GF-D8 (cell line): ENCODE measurements at regions not wholly inside any gene's neighbourhood (a gene's known extent, or its start where the extent isn't known, plus 50 kb on each side); places are given as distances from the start of the nearest gene placed in this dataset.
"Not testable (repeated sequence)": the region's sequence is repeated elsewhere in the genome, so short reads cannot be mapped to it uniquely, and the experiment has no call there.

Source experiments
- DNase-seq: peaks from one replicate; lab custom pipeline; 2025; lab: John Stamatoyannopoulos, UW

DNA sequence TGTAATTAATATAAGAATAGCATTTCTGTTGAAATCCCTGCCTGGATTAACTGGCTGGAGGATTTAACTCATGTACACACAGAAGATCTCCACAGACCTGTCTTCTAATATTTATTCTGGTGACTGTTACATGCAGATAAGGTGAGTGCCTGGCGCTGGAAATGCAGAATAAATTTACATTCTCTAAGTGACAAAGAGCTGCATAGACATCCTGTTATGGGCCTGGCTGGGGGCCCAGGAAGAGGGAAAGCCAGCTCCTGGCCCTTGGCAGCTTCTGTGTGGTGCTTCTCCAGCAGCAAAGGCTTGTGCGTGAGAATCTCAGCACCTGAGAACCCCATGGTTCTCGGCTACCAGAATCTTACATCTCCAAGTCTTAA, 446.6 kb downstream of the PTPRU start:
- DNase-seq = no peak

DNA sequence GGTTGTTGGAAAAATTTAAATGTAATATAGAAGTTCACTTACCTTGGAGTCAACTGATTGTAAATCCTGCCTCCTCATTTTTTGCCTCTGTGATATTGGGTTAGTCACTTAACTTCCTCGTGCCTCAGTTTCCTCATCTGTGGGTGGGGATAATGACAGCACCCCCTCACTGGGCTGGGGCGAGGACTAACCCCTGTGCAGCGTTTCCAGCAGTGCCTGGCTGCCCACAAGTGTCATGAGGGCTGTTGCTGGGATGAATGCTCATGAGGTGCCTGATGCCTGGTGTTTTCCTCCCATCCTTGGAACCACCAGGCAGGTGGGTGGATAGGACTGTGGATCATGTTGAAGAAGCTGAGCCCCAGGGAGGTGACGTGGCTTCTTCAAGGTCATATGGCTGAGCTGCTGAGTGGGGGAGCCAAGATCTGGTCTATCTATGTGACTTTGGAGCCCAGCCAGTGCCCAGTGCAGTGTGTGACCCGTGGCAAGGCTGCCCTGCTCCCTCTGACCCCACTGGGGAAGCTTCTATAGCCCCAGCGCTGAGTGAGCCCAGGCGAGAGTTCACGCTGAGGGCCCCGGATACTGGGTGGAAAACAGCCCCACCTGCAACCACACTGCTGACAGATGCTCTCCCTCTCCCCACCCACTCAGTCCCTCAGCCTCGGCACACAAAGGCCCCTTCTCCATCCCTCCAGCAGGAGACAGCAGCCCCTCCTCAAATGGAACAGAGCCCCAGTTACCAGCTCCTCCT, 446.0 kb downstream of the PTPRU start:
- no peak for DNase-seq

DNA sequence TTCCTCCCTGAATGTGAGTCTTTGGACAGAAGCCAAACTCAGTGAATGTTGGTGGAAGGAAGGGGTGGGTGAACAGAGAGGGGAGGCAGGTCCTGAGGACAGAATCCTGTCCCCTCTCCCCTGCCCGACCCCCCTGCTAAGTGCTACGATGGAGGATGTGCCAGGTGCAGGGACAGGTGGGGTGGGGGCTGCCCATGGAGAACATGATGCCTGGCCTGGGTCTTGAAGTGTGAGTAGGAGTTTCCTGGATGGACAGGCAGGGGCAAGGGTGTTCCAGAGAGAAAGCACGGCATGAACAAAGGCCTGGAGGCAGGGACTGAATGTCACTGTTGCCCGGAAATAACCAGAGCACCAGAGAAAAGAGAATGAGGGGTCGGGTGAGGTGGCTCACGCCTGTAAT, 445.1 kb downstream of the PTPRU start:
- not testable (repeated sequence) for DNase-seq

DNA sequence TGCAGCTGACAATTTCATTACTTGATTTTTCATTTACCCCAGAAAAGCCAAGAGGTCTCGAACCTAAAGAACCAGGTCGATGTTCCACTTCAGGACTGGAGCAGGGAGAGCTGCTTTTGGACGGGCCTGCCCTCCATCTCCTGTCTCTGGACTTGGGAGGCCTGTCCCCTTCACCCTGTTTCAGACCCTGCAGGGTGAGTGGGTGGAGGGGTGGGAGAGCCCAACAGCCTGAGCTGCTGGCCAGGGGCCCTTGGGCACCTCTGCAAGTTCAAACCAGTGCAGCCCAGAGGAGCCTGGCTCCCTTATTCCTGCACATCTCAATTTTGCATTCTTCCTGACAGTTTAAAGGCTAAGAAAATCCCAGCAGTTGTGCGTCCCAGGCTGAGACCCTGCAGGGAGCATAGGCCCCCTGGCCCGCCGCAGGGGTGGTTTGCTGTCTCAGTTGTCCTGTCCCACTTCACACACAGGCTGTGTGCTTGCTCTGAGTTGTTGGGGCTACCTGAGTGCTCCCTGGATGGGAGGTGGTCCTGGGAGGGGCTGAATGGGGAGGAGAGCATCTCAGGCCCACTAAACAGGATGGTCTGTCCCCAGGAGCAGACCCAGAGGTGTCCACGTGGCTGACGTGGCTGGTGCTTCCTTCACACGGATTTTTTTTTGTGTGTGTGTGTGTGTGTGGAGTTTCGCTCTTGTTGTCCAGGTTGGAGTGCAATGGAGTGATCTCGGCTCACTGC, 443.7 kb downstream of the PTPRU start:
- DNase-seq = no peak

DNA sequence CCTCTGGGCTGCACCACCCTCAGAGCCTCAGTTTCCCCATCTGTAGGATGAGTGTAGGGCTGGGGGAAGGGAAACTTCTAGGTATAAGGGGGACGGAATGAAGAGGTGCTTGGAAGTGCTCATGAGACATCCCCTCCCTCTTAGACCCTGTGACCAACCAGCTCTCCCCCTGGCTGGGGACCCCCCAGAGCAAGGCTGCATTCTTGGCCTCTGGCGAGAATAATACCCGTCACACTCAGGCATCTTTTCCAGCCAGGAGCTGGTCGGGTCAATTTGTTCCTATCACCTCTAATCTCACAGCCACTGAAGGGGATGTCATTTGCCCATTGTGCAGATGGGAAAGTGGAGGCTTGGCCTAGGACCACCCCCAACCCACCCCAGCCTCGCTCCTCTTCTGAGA, 443.0 kb downstream of the PTPRU start:
- DNase-seq = no peak

DNA sequence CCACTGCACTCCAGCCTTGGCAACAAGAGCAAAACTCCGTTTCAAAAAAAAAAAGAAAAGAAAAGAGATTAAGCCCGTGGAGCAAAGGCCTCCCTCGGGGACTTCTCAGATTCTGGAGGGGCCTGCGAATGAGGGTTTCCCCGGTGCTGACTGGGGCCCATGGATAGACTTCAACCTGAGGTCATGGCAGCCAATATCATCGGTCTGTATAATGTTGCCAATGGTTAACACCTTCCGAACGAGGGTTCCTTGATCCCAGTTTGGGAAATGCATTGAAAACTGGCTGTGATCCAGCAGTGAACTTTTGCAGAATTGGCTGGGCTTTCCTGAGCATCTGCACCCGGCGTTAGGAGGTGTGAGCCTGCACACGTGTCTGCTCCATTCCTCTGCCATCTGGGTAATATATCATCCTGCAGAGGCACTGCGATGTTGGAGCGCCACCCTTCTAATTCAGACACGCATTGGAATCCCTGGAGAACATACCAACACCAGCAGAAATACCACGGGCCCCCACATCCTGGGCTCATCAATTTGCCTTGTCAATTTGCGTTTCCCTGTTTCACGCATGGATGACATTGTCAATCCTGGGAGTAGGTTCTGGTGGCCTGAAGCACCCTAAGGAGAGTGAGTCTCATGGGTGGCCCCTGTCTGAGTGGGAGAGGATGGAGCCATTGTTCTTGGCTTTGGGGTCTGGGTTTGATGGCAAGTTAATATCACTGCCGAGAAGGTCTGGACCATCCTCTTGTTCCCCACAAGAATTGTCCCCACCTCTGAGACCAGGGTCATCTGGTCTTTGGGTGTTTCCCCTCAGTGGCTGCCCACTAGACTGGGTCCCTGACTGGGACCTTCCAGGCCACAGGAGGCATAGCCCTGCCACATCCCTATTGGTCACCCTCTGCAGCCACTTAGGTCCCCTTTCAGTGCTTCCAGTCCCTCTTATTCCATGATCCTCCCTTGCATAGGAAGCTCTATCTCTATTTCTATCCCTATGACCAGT, 441.0 kb downstream of the PTPRU start:
- DNase-seq = no peak

DNA sequence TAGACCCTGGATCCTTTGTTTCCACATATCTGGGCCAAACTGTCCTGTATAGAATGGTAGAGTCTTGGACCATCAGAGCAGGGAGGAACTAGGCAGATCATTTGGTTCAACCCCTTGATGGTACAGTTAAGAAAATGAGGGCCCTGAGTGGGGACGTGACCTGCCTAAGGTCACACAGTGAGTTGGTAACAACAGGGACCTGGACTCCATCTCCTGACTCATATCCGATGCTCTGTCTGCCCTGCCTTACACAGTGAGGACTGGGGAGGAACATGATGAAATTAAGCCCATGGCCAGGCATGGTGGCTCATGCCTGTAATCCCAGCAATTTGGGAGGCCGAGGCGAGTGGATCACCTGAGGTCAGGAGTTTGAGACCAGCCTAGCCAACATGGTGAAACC, 440.2 kb downstream of the PTPRU start:
- DNase-seq = no peak

DNA sequence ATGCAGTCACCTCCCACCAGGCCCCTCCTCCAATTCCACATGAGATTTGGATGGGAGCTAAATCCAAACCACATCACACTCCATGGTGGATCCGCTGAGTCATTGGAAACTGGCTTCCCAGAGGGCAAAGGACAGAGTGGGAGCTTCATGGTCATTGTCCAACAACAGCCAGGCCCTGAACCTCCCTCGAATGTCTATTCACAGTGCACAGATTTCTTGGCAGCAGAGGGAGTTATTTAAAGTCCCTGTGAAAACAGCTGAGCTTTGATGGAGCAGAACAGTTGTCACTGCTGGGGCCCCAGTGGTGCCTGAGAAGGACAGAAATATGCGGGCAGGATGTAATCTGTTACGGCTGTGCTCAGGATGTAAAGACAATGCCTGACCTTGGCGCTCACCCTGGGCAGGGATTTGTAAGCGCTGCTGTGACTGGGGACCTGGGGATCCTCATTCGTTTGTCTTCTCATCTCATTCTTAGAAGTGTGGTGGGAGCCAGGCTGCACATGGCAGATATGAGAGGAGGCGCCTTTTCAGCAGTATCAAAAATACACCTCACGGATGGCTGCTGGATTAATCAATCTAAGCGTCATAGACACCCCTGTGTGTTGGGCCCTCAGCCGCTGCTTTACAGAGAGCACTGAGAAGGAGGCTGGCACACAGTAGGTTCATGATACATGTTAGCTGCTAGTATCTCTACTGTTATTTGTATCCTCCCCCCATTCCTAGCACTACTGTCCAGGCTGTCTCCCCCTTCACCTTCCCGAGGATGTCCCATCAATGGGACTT, 439.4 kb downstream of the PTPRU start:
- DNase-seq = no peak

DNA sequence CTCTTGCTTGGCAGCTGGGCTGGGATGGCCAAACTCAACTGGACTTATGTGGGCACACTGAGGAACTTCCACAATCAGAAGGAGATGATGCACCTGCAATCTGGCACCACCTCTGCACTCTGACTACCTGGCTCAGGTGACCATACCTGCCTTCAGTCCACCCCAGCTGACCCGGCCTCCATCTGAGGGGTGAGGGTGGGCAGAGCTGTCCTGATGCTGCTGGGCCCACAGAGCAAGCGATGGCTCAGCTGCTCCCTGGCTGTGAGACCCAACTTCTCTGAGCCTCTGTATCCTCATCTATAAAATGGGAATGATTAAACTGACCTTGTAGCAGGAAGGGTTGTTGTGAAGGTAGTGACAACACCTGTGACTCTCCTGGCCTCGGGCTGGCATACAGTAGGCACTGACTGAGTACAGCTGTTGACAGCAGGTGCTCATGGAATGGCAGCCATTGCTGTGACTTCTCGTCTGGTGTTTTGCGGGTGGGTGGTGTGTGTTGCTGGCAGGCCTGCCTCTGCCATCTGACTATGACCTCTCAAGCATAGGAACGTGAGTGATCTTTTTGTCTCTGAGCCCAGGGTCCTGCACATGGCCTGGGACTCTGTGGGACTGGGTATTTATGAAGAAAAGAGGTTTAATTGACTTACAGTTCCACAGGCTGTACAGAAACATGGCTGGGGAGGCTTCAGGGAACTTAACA, 438.5 kb downstream of the PTPRU start:
- DNase-seq = no peak

DNA sequence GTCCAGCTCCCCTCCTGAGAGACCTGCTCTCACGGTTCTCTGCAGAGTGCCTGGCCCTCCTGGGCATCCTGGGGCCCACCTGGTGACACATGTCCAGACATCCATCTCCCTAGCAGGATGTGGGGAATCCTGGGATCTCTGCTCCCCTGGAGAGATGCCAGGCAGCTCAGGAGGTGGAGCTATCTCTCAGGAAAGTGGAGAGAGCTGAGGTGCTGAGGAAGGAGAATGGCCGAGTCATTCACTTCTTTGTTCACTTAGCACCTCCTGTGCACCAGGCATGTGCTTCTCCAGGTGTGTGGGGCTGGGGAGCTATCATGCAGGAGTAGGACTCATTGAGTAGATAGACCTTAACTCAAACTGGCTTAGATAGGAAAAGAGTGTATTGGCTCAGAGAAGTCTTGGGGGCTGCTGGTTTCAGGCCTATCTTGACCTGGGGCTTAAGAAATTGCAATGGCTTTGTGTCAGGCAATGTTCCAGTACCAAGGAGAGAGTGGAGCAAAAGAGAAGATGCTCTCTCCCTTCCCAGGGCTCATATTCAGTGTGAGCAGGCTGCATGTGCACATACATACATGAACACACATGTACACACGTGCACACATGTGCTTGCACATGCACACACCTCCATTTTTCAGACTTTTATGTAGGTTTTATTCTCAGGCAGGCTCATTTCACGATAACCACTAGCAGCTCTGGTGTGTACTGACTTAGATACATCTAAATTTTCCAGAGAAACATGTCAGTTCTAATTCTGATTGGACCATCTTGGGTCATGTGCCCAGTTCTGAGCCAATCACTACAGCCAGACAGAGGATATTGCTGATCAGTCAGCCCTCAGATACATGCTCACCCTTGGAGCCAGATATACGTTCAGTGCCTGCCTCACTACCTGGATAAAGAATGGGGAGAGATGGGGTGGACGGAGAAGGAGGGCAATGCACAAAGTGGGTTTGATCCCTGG, 437.6 kb downstream of the PTPRU start:
- DNase-seq = no peak

DNA sequence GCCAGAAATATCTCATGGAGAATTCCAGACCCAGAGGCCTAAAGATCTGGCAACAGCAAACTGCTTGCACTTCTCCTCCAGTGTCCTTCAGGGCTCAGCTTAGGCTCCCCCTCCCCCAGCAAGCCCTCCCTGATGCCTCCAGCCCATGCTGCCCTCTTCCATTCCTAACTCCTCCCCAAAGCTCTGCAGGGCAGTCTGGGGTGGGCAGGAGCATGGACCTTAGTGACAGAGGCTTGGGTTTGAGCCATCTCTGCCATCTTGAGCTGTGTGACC, 436.8 kb downstream of the PTPRU start:
- no peak for DNase-seq

DNA sequence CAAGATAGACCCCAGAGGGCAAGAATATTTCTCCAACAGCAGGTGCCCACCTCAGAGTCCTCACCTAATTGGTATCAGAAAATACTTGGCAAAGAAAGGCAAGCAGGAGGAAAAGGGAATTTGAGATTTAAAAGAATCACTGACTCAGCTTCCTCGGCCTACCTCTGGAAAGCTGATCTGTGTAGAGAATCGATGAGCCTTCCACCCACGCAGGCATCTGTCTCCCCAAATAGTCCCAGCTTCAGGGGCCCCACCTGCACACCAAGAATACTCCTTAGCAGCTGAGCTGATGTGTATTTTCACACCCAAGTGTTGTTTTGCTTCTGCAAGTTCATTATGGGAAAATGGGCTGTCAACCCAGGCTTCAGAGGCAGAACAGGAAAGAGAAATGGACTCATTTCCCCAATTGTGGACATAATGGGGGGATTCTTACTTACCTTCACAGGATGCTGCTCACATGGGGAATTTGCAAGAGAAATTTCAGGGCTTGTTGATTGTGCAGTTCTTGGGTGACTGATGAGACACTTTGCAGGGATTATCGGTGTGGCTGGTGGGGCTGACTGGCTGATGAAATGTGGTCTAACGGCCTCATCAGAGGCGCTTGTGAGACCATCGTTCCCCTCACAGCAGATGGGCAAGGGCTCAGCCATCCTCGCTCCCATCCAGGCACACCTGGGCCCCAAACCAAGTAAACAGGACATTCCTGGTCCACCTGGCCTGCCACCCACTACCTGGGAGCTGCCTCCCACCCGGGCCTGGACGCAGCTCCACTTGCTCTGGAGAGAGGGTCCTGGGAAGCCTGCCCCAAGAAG, 436.3 kb downstream of the PTPRU start:
- no peak for DNase-seq

DNA sequence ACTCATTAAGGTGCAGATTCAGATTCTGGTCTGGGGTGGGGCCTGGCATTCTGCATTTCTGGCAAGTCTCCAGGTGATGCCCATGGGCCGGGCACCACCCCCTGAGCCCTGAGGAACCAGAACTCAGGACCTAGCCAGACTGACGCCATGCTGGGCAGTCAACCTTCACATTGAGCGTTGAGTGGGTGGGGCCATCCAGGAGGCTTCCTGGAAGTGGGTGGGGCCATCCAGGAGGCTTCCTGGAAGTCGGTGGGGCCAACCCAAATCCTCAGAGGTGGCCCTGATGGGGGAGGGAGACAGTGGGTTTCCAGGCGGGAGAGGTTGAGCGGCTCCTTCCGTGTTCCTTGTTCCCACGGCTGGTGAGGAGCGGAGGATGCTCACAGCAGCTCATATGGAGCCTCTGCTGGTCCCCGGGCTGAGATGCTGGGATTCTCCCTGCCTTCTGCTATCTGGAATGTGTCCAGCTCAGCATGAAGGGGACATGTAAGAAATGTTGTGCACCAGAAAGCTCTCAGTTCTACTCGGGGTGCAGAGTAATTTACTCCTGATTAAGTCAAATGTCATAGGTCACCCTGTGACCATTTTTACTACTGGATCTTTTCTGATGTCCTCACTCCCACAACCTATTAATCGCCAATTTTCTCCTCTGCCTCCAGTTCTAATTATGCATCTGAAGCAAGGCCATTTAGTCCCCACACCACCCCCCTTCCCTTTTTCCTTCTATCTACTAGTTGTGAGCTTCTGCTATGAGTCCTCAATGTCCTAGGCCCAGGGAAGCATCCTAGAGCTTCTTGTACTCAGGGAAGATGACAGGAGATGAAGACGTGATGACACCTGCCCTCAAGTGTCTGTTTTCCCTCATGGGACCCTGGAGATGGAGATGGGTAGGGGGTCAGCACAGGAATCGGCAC, 435.4 kb downstream of the PTPRU start:
- DNase-seq = no peak

DNA sequence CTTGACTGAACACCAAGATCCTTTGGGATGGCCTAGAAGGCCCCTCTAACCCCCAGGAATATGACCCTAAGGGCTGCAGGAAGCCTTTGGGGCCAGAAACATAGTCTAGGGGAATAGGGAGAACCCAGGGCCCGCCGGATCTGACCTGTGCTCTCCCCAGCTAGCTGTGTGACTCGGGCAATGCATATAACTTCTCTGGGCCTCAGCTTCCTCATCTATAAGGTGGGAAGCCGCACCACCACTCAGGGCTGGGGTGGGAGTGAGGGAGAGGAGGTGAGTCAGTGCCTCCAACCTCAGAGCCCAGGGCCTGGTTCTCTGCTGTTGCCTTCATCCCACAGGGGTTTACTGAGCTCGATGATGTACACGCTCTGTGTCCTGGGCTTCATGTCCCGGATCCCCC, 434.4 kb downstream of the PTPRU start:
- no peak for DNase-seq

DNA sequence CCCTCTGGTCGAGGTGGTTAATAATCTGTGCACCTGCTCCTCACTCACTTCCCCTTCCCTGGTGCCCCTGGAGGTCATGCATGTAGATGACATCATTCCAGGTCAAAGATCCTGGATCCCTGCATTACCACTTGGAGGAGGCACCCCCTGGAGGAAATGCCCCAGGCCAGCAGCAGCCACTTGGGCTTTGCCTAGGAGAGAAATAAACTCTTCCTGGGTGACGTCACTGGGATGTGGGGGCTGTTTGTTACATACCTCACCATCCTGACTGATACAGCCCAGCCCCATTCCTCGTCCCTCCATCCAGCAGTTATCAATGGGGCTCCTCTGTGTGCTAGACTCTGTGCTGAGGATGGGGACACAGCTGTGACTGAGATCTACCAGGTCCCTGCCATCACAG, 433.6 kb downstream of the PTPRU start:
- no peak for DNase-seq

DNA sequence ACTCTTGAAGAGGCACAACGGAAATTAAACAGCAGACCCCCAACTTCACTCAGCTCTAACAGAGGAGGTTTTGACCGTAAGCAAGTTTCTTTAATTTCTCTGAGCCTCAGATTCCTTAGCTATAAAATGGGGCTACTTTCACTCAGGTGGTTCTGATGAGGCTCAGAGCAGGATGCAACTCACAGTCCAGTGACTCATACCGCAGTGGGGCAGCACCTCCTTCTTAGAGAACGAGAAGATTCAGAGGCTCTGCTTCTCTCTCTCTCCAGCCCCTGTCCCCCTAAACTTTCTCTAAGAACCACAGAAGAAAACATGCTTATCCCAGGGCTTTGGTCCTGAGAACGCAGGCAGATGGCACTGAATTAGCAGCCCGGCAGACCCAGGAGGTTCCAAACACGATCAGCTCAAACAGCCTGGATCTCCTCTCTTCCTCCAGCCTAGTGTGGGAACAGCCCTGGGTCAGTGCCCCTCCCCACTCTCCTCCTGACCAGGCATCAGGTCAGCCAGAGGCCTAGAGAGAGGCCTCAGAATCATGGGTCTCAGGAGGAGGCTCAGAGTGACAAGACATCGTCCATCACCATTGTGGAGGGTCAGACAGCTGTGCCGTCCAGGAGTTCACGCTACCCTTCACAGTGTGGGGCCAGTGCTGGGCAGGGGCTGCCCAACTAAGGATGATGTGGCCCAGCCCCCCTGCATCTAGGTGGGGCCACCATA, 433.0 kb downstream of the PTPRU start:
- DNase-seq = no peak

DNA sequence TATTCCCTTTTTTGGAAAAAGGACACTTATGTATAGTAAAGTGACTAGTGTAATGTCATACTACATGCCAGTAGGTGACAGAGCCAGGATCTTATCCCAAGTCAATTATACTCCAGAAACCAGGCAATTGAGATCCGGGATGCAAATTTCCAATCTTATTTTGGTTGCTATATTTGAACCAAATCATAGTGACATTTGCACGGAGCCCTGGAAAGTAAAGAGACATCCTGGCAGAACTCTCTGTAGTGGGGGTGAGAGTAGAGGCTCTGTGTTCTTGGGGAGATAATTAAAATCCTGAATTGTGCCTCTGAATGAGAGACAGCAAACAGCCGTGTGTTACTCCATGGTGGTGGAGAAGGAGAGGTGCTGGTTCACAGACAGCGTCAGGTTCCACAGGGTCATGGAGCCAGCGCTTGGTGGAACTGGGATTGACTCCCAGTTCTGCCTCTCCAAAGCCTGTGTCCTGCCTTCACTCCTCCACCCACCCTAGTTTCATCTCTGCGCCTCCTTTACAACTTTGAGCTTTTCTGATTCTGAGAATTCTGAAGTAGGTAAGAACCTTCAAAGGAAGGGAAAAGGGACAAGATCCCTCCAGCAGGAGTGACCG, 432.3 kb downstream of the PTPRU start:
- no peak for DNase-seq
